Mucosa of gallbladder (tissue), 1 donor: ENCODE measurements at regions not wholly inside any gene's neighbourhood (a gene's known extent, or its start where the extent isn't known, plus 50 kb on each side); places are given as distances from the start of the nearest gene placed in this dataset.
"Not testable (repeated sequence)": the region's sequence is repeated elsewhere in the genome, so short reads cannot be mapped to it uniquely, and the experiment has no call there.

Experiments used
- DNase-seq: peaks from one replicate; pipeline ENCODE4 v3.0.0-alpha.2; 2020; ENCODE audit warnings: low spot score
- donor health status: DM: no; HTN: no; CAD: no.

GRCh38 chr3:40645883-40646282 lies 121.1 kb downstream of the ZNF621 start:
- DNase-seq: peak; percentile 29

GRCh38 chr3:40649346-40649745 lies 124.6 kb downstream of the ZNF621 start:
- no peak for DNase-seq

GRCh38 chr3:40652072-40652471 lies 127.3 kb downstream of the ZNF621 start:
- no peak for DNase-seq

GRCh38 chr3:40653001-40653400 lies 128.2 kb downstream of the ZNF621 start:
- DNase-seq: no peak

DNA sequence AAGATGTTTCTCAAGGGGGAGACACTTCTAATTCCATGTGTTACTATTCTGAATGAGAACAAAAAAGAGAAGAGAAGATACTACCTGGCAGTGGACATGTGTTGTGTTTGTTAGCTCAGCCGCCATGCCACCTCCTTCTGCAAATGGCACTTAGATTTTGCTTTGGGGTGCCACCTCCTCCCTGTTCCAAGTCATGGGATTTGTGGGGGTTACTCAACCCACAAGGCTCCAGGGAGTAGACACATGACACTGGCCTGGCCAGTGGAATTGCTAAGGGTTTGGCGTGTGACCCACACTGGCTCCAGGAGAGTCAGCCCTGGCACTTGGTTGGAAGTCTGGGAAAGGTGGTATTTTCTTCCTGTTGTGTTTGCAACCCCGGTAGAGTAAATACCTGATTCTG lies 129.1 kb downstream of the ZNF621 start:
- no peak for DNase-seq

DNA sequence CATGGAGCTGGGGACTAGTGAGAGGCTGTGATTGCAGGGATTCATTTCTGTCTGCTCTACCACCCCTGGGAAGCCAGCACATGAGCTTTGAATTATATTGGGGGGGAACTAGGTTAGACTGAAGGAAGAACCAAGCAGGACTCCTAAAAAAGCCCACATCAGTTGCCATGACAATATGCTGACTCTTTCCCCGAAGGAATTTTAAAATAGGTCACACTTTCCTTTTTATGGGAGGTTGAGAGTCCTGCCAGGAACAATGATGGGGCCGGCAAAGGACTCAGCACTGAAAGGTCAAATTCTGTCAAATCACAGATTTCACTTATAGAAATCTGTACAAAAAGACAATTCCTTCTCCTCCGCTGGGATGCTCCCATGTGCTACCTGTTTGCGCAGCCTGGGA lies 130.8 kb downstream of the ZNF621 start:
- no peak for DNase-seq

- no peak for DNase-seq
Observed at GRCh38 chr3:40657623-40658022, 132.9 kb downstream of the ZNF621 start.

- DNase-seq: no peak
Observed at GRCh38 chr3:40658305-40658704, 133.5 kb downstream of the ZNF621 start.

DNA sequence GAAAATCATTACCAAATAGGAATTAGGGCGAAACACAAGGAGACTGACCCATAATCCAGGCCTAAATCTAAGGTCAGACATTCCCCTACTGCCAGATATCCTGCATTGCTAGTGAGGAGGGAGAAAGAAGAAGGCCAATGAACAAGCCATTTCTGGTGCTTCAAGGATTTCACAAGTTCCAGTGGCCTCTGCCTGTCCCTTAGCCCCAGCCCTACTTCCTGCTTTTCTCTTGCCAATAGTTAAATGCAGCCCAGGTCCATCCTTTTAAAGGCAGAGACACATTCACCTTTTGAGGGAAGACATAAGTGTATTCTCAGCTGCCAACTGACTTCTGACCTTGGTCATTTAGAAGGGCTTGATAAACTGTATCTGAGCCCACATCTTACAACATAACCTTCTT lies 135.8 kb downstream of the ZNF621 start:
- DNase-seq: no peak

DNA sequence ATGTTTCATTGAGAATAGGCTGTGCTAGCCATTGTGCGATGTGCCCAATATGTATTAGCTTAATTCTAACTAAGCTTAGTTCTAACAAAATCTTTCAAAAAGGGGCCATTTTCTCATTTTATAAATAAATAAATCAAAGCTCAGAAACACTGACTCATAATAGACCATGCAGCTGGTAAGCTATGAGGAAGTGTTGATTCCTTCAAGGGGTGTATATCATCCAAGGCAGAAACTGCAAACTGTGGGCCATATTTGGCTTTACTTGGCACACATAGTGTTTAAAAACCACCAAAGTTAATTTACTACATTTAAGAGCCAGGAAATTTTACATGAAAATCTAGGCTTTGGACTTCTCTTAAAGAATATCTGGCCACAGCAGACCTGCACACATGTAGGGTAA lies 136.5 kb downstream of the ZNF621 start:
- DNase-seq: no peak

- no peak for DNase-seq
Observed at GRCh38 chr3:40663280-40663679, 138.5 kb downstream of the ZNF621 start.

DNA sequence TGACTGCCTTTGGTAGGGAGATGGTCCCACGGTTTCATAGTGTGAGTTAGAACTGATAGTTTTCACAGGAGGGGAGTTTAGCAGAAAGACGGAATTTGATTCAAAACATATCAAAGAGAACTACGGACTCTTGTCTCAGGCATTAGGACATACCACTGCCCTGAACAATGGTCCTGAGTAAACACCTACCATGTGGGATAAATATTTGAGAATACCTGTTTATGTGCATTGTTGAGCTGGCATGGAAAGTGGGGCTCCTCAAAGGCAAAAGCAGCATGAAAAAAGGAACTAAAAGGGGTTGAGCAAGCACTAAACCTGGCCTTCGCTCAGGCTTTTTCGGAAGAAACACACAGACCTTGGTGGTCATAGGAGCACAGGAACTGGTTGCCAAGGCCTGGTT lies 144.4 kb downstream of the ZNF621 start:
- DNase-seq: no peak

GRCh38 chr3:40672861-40673260 lies 148.1 kb downstream of the ZNF621 start:
- DNase-seq: no peak

DNA sequence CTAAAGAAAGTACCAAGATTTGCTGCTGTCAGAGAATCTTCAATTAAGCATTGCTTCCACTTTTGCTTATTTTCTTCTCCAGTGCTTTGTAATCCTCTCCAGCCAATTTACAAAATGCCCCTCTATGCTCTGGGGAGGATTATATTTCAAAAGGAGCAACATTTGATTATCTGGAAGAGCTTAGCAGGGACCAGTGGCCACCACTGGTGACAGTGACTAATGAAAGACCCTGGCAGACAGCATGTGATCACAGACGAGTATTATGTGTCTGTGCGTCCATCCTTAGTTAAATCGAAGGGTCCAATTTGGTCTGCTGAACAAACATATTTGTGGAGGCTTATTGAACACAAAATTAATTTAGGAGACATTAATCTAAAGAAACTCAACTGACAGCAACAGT lies 152.6 kb downstream of the ZNF621 start:
- DNase-seq: no peak

- DNase-seq: no peak
Observed at GRCh38 chr3:40677749-40678148, 153.0 kb downstream of the ZNF621 start.

GRCh38 chr3:40679290-40679689 lies 154.5 kb downstream of the ZNF621 start:
- DNase-seq: no peak

DNA sequence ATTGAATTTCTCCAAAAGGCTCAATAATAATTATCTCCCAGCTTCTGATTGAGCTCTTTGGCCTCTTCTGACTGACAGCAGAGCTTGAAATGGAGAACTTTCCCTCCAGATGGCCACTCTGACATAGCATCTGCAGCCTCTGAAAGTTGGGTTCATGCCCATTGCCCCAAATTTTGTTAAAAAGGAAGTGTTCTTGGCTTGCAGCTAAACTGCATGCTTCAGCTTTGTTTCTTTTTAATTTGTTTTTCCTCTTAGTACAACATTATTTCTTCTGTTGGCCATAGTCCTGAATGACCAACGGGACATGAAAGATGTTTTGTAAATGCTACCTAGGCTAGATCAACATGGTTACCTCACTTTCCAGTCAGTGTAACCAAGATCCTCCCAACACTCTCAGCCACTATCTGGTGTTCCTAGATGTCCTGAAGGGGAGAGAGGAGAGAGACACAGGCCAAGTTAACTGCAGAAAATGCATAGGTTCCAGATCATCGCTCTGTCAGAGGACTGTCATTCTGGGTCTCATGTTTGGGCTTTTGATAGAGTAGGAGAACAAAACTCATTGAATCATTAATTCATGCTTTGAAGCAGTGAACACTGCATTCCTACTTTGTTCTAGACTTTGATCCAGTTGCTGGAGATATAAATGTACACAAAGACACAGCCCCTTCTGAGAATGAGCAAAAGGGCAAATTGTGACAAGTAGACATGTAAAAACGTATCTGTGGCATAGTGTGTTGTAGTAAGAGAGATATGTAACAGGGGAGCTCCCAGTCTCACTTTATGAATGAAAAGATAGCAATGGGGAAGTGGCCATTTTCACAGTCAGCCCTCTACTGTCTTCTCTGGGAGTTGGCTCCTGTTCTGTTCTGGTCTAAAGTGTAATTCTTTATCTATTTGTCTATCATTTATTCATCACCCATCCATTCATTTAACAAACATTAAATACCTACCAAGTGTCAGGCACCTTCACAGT lies 156.2 kb downstream of the ZNF621 start:
- DNase-seq: no peak

GRCh38 chr3:40681658-40682055 lies 156.9 kb downstream of the ZNF621 start:
- no peak for DNase-seq

- no peak for DNase-seq
Observed at GRCh38 chr3:40689837-40690236, 165.1 kb downstream of the ZNF621 start.

GRCh38 chr3:40690749-40691451 lies 166.1 kb downstream of the ZNF621 start:
- peak; percentile 63 for DNase-seq

GRCh38 chr3:40691452-40691861 lies 166.7 kb downstream of the ZNF621 start:
- peak; percentile 14 for DNase-seq

- DNase-seq: no peak
Observed at GRCh38 chr3:40695848-40696247, 171.1 kb downstream of the ZNF621 start.

GRCh38 chr3:40698611-40699010 lies 173.9 kb downstream of the ZNF621 start:
- not testable (repeated sequence) for DNase-seq
